Chondrocyte (in vitro differentiated cells): ENCODE measurements at regions not wholly inside any gene's neighbourhood (a gene's known extent, or its start where the extent isn't known, plus 50 kb on each side); places are given as distances from the start of the nearest gene placed in this dataset.

Experiments
- DNase-seq: peaks from one replicate; pipeline ENCODE4 v3.0.0; 2021; ENCODE audit warnings: mixed read lengths, low spot score
- H3K27ac Mint-ChIP-seq: one replicate; pipeline ENCODE4 v1.8.0; 2021; ENCODE audit warnings: mild to moderate bottlenecking, moderate library complexity, mixed read lengths; ENCODE audit not compliant: unreplicated experiment
- H3K27me3 Mint-ChIP-seq: 2 replicates; pipeline ENCODE4 v1.8.0; 2021; ENCODE audit warnings: low read depth, mixed read lengths
- H3K36me3 Mint-ChIP-seq: 2 replicates; pipeline ENCODE4 v1.8.0; 2021; ENCODE audit warnings: low read depth, mixed read lengths
- H3K4me1 Mint-ChIP-seq: 2 replicates; pipeline ENCODE4 v1.8.0; 2021; ENCODE audit warnings: low read depth, mild to moderate bottlenecking, mixed read lengths
- H3K4me3 Mint-ChIP-seq: one replicate; pipeline ENCODE4 v1.8.0; 2021; ENCODE audit warnings: mild to moderate bottlenecking, moderate library complexity, mixed read lengths; ENCODE audit not compliant: unreplicated experiment
- H3K9me3 Mint-ChIP-seq: 2 replicates; pipeline ENCODE4 v1.8.0; 2021; ENCODE audit warnings: low read depth, mixed read lengths
- CTCF ChIP-seq: fragments of 200-600 bp; sonication (generic); IDR thresholded peaks from 2 replicates; pipeline ENCODE4 v1.5.0; 2021; ENCODE audit warnings: antibody characterized with exemption, mild to moderate bottlenecking, moderate library complexity

- no peak for DNase-seq
- no peak for TF ChIP-seq CTCF
- Mint-ChIP-seq H3K36me3 (no peaks in the 10 kb centered on the region), H3K4me1 (peaks cover 7% of the 10 kb centered on the region), H3K4me3 (no peak overlapping the region), H3K9me3 (no peaks in the 10 kb centered on the region), H3K27me3 (no peaks in the 10 kb centered on the region), H3K27ac (no peak overlapping the region)
Measured at GRCh38 chr9:134487066-134487710, 154.4 kb upstream of the COL5A1 start.

GRCh38 chr9:134488331-134489280 lies 153.0 kb upstream of the COL5A1 start:
- Mint-ChIP-seq H3K27ac (peak overlapping the region; percentile 4), H3K4me3 (no peak overlapping the region)
- TF ChIP-seq CTCF, result no peak

GRCh38 chr9:134489621-134490408 lies 151.8 kb upstream of the COL5A1 start:
- Mint-ChIP-seq H3K4me1 (peaks cover 12% of the 10 kb centered on the region), H3K9me3 (no peaks in the 10 kb centered on the region), H3K4me3 (no peak overlapping the region), H3K27ac (no peak overlapping the region), H3K36me3 (no peaks in the 10 kb centered on the region), H3K27me3 (no peaks in the 10 kb centered on the region)
- no peak for DNase-seq
- no peak for TF ChIP-seq CTCF

More at GRCh38 chr9:134488331-134489280, 153.0 kb upstream of the COL5A1 start:
- H3K27me3 Mint-ChIP-seq, result no peaks in the 10 kb centered on the region
- H3K4me1 Mint-ChIP-seq, result peaks cover 12% of the 10 kb centered on the region
- no peak for DNase-seq
- no peaks in the 10 kb centered on the region for H3K36me3 Mint-ChIP-seq
- H3K9me3 Mint-ChIP-seq, result no peaks in the 10 kb centered on the region

- DNase-seq, result no peak
- H3K27me3 Mint-ChIP-seq, result no peaks in the 10 kb centered on the region
- peaks cover 12% of the 10 kb centered on the region for H3K4me1 Mint-ChIP-seq
- no peaks in the 10 kb centered on the region for H3K9me3 Mint-ChIP-seq
- H3K36me3 Mint-ChIP-seq, result no peaks in the 10 kb centered on the region
- H3K4me3 Mint-ChIP-seq, result no peak overlapping the region
- no peak overlapping the region for H3K27ac Mint-ChIP-seq
- no peak for TF ChIP-seq CTCF
Measured at GRCh38 chr9:134490446-134490845, 151.2 kb upstream of the COL5A1 start.
